GM21619 (cell line): ENCODE measurements at regions not wholly inside any gene's neighbourhood (a gene's known extent, or its start where the extent isn't known, plus 50 kb on each side); places are given as distances from the start of the nearest gene placed in this dataset.
"Not testable (repeated sequence)": the region's sequence is repeated elsewhere in the genome, so short reads cannot be mapped to it uniquely, and the experiment has no call there.

Experiments used
- ATAC-seq: cut with Tn5 transposase; IDR thresholded peaks from one replicate; pipeline ENCODE4 v1.9.1; 2021; ENCODE audit not compliant: unreplicated experiment

DNA sequence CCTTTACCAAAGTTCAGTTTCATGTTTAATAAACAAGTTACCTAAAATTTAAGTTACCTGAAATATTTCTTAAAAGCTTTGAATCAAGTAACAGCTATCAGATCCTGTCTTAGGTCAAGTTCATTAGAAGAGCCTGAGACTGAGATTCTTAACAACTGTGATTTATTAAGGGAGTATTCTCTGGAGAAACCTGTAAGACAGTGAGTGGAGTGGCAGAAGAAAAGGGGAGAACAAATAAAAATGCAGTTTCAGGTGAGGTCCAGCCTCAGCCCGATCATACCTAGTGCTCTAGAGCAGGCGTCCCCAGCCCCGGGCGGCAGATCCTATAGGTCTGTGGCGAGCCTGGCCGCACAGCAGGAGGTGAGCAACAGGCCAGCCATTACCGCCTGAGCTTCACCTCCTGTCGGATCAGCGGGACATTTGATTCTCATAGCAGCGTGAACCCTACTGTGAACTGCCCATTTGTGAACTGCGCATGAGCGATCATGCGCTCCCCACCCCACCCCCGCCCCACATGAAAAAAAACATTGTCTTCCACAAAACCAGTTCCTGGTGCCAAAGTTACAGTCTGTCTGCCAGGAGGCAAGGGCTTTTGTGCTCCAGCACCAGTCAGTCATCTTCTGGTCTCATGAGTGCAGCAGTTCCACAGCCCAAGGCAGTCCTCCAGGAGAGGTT, 59.2 kb upstream of the ADGRB3 start:
- ATAC-seq: no peak

DNA sequence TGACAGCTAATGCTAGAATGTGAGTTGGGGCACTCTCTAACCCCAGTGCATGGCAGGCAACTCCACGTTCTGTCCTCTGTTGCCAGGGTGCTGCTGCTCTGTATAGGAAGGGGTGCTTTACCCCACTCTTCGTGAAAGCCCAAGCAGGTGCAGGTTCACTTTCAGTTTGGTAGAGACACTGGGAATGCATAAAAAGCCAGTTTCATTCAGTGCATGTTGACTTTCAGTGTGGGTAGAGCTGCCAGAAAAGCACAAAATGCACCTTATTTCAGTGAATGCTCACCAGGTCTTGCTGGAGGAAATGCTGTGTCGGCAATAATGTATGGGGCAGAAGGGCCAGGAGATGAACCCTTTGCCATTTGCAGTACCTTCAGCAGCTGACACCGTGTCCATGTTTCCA, 62.1 kb upstream of the ADGRB3 start:
- no peak for ATAC-seq

DNA sequence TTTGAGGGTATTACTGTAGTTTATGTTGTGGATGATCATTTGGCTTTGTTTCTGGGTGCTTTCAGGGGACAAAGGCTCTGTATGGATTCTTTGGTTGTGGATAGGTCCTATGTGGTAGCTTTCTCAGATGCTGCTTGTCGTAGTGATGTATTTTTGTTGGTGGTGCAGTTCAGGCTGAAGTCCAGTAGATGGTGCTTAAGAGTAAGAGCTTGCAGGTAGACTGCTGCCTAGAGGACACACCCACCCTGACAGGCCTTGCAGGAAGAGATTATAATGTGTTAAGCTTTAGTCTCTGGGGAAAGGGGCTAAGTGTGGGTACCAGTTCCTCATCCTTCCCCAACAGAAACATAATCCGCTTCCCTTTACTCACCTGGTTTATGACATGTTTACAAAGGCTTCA, 62.6 kb upstream of the ADGRB3 start:
- peak; percentile 80 for ATAC-seq

DNA sequence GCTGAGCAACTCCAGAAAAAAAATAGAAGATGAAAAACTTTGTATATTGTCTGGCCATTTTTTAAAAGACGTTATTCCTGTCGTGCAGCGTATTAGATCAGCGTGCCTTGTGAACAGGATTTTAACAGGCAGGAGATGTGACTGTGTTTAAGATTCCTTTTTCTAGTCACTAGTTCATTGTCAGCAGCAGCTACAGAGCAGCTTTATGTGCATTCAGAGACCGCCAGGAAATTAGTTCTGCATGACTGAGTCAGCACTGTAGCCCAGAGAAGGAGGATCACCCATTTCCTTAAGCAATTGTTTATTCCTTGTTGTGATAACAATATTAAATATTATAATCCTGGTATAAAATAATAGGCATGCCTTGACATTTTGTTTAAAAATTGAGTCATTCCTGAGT, 75.4 kb upstream of the ADGRB3 start:
- ATAC-seq: no peak

DNA sequence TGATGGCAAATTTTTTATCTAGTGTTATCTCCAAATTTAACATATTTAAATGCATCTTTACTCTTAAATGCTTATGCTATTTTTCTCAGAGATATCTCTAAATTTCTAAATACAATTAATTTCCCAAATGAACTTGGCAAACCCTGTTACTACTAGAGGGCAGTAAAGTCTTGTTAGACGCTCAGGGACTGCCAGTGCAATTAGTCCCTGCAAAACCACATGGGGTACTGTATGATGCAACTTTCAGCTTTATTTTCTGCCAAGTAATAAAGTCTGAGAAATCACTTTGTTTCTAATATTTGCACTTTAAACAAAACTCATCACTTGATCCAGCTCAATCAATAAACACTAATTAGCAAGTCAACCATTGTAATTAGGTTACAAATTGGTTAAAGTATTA, 76.0 kb upstream of the ADGRB3 start:
- no peak for ATAC-seq

DNA sequence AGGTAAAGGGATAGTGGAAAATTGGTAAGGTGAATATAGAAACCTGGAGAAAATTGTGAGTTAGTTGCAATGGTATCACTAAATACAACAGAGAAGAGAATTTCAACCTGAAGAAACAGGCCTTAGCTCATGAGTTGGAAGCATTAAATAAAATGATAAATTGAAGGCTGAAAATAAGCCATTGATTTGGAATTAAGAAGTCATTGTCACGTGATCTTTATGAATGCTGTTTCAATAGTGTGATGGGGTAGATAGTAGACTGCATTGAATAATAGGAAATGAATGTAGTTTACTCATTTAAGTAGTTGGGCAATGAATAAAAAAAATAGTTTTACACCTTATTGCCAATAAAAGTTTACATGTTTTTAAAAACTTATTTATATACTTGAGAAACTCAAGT, 88.5 kb upstream of the ADGRB3 start:
- ATAC-seq: no peak

DNA sequence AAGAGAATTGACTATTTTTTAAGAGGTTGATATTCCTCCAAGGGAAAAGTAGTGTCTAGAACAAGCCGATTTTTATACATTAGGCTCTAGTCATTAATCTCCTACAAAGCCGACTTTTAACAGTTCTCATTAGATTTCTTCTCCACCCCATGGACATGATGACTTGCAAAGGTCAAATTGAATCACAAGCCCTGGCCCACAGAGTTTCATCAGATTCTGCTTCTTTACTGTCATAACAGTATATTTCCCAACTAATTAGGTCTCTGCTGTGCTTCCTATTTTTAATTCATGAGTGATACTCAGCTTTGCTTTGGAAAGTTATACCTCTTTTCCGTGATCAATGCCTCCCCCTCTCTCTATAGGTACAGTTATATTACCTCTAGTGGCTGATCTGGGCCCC, 90.6 kb upstream of the ADGRB3 start:
- no peak for ATAC-seq

DNA sequence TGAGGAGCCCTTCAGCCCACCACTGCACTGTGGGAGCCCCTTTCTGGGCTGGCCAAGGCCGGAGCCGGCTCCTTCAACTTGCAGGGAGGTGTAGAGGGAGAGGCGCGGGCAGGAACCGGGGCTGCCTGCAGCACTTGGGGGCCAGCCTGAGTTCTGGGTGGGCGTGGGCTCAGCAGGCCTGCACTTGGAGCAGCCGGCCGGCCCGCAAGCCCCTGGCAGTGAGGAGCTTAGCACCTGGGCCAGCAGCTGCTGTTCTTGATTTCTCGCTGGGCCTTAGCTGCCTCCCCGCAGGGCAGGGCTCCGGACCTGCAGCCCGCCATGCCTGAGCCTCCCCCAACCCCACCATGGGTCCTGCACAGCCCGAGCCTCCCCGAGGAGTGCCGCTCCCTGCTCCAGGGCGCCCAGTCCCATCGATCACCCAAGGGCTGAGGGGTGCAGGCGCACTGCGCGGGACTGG, 101.7 kb upstream of the ADGRB3 start:
- no peak for ATAC-seq

DNA sequence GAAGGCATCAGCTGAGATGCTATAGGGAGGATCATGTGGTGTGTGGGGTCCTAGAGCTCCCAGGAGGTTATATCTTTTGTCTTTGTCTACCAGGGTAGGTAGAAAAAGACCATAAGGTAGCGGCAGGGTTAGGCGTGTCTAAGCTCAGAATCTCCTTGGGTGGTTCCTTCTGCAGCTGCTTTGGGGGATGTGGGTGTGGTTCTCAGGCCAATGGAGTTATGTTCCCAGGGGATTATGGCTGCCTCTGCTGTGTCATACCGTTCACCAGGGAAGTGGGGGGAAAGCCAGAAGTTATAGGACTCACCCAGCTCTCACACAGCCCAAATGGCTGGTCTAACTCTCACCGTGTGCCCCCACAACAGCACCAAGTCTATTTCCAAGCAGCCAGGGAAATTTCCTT, 107.4 kb upstream of the ADGRB3 start:
- no peak for ATAC-seq

DNA sequence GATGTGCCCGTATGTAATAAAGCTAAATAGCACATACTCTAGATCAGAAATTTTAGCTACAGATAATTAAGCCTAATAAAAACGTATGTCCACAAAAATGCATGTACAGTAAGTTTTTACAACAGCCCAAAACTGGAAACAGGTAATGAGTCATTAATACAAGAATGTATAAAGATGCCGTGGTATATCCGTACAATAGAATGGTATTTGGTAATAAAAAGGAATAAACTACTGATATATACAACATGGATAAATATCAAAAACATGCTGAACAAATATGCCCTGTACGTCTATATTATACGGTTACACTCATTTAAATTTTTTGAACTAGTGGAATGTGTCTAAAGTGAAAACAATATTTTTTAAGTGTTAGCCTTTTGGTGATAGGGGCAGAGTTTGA, 128.2 kb upstream of the ADGRB3 start:
- ATAC-seq: no peak

DNA sequence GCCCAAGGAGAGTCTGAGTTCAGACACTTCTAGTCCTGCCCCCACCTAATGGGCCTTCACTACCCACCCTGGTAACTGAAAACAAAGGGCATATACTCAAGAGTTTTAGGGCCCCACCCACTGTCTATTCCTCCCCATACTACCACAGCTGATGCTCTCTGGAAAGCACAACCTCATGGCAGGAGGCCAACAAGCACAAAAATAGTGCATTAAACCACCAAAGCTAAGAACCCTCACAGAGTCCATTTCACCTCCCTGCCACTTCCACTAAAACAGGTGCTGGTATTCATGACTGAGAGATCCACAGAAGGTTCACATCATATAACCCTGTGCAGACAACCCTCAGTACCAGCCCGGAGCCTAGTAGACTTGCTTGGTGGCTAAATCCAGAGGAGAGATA, 132.1 kb upstream of the ADGRB3 start:
- ATAC-seq: no peak

DNA sequence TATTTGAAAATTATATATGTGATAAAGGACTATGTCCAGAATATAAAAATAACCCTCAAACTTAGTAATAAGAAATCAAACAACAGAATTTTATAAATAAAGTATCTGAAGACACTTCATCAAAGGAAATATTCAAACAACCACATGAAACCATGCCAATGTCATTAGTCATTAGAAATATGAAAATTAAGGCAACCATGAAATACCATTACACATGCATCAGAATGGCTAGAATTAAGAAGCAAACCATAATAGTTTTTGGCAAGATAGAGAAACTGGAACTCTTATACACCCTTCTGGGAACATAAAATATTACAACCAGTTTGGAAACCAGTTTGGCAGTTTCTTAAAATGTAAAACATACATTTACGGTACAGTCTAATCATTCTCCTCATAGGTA, 137.2 kb upstream of the ADGRB3 start:
- ATAC-seq: no peak

DNA sequence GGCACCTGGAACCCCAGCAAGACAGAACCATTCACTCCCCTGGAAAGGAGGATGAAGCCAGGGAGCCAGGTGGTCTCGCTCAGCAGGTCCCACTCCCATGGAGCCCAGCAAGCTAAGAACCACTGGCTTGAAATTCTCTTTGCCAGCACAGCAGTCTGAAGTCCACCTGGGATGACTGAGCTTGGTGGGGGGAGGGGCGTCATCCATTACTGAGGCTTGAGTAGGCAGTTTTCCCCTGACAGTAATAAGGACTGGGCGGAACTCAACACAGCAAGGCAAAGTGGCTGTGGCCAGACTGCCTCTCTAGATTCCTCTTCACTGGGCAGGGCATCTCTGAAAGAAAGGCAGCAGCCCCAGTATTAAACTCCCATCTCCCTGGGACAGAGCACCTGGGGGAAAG, 140.2 kb upstream of the ADGRB3 start:
- not testable (repeated sequence) for ATAC-seq

DNA sequence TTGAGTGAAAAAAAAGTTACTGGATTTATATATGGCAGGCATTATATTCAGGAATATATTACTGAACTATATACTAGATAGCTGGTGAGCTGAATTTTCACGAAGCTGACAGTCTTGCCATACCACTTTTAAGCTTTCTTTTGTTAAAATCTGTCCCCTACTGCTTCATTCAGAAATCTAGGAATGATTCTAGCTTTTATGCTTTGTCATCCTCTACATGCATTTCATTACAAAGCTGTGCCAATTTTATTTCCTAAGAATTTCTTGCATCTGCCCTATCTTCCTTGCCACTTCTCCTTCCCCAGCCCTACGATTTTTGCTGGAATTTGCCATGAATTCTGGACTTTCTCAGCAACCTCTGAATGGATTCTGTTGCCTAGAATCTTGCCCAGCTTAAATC, 158.5 kb upstream of the ADGRB3 start:
- ATAC-seq: no peak

DNA sequence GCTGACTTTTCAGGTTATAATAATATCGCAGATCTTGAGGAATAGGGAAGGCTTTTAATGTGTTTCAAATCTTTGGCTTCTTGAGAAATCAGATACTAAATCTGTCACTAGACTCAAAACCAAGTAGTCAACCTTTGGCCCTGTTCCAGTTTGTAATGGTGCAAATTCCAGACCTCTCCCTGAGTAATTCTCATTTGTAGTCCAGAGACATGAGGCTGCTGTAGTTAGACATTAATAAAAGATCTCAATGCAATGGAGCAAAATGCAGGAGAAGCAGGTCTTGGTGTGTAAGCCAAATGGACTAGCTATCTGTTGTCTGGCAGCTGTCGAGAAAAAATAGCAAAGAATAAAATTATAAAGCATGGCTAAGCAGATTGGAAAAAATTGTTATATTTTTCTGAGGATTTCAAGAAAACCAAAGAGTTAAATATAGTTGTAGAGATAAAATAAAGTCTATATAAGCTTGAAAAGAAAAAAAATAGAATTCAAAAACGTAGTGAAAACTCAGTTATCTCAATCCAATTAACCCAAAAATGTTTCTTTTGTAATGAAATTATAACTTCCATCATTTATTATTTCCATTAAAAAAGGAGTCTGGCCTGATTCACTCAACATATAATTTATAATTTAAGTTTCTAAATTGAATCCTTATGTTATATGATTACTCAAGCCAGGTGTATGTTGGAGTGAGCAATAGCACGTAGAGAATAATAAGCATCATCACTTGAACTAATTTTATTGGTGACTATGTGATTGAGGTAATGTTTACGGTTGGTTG, 161.5 kb upstream of the ADGRB3 start:
- ATAC-seq: no peak

DNA sequence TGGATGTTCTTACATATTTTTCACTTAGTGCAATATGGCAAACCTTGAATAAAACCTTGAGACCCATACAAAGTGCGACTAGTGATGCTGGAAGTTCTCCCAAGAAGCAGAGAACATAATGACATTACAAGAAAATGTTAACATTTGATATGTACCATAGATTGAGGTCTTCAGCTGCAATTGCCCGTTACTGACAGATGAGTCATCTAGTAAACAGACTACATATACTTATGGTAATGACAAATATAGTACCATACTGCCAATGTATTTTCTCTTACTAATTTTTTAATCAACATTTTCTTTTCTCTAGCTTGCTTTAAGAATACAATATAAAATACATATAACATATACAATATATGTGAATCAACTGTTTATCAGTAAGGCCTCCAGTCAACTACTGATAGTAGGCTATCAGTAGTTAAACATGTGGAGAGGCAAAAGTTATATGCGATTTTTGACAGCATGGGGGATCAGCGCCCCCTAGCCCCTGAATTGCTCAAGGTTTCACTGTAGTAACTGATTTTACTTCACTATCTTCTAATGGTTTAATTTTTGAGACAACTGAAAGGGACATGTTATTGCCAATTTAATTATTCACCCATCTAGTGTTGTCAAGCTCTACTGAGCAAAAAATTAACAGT, 166.7 kb upstream of the ADGRB3 start:
- ATAC-seq: no peak

DNA sequence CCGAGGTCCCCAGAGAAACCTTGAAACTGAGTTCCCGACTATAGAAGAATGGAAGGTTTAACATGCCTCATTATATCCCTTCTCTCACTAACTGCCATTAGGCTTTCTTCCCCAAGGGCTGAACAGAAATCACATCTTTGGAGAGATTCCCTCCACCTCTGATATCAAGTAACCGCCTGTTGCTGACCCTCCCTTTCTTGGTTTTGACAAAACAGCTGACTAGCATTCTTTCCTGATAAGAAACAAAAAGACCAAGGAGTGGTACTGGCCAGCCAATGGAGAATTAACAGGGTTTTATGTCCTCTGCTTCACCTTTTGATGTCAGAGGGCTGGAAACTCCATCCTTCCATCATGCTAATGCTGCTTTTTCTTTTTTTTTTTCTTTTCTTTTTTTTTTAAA, 176.6 kb upstream of the ADGRB3 start:
- no peak for ATAC-seq

DNA sequence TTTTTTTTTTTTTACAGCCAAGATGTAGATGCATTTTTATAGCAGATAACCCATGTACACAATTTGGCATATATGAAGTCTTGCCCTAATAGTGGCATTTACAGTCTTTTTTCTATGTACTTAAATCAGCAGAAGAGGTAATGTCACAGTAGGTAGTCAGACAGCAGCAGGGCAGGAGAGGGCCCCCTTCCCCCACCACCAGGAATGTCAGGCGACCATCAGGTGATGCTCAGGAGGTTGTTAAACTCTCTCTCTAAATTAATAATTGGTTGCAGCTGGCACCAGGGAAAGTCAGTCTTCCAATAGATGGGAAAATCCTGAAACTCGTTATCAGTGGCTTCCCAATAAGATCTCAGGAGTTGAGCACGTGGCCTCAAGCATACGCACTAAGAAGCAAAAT, 188.0 kb upstream of the ADGRB3 start:
- ATAC-seq: no peak

DNA sequence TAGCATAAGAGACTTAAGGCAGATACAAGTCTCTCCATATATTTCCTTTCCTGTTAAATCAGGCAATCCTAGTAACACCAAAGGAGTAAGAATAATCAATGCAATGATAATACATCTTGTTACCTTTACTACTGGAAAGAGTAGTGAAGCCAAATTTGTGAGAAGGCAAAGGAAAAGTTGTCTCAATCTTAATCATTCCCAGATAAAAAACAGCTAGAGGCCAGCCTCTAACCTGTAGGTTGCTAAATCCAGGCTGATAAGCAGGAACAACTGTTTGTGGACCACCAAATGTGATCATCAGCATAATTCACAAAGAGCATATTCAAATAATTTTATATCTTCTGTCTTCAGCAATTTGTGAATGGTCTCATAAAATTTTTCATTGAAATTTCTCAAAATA, 189.2 kb upstream of the ADGRB3 start:
- no peak for ATAC-seq

DNA sequence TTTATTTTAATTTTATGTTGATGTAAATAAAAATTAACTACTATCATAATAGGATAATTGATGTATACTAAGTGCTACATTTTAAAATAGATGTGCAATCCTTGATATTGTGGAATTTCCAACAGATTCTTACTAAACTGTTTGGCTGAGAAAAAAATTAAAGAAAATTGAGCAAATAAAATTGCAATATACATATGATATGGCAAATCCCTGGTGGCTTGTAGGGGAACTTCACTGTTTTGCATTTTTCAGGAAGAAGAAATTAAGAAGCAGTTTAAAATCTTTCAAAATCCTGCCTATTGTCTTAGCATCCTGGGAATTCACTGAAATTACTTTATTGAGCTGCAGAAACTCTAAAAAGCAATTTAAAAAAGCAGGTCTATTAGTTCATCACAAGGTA, 191.4 kb upstream of the ADGRB3 start:
- ATAC-seq: no peak

DNA sequence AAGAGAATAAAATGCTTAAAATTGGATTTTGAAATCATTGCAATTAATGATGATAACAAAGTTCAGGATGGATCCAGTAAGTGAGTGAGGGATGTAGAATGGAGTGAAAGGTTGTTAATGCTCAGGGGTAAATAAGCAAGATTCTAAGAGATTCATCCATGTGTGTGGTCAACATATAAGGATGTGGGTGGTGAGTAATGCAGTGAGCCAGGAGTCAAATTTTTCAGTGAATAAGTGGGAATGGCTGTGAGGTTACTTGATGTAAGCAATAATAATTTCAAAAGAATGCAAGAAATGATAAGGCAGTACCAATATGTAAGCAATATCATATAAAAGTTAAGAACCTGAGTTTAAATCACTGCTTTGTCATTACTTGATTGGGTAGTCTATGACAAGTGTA, 207.5 kb upstream of the ADGRB3 start:
- ATAC-seq: no peak

DNA sequence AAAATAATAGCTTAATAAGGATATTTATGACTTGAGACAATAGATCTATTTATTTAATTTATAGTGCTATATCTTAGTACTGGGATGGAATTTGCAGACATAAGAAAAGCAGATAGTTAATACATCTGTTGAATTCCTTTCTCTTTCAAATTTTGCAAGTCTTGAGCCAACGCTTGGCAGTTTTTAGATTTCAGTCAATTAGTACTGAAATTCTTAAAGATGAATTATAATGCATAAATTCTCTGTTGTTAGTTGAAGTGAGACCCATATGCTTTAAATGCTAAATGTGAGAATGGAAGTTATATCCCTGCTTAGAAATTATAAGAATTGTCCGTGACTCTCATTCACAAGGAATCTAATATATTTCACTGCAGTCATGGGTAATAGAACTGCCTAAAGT, 225.1 kb upstream of the ADGRB3 start:
- no peak for ATAC-seq
